HEK293 (cell line): ENCODE measurements at regions not wholly inside any gene's neighbourhood (a gene's known extent, or its start where the extent isn't known, plus 50 kb on each side); places are given as distances from the start of the nearest gene placed in this dataset.

Experiments used
- CTCF ChIA-PET: fragments of 350-600 bp; formaldehyde crosslinking; extraction: SDS; loops from one replicate; lab custom pipeline; 2021; ENCODE audit warnings: antibody characterized with exemption; lab: Yijun Ruan, JAX
- POLR2A ChIA-PET: fragments of 300-600 bp; formaldehyde crosslinking; extraction: SDS; loops from one replicate; lab custom pipeline; 2020; ENCODE audit warnings: antibody characterized with exemption, inconsistent platforms; lab: Yijun Ruan, JAX
- H3K27ac ChIP-seq: fragments of 200-500 bp; sonication (Bioruptor generic); 2 replicates; pipeline ENCODE4 v1.5.1; 2014; ENCODE audit warnings: low read depth, low read length, control low read depth, inconsistent platforms; ENCODE audit errors: extremely low read depth
- H3K36me3 ChIP-seq, 2 experiments: fragments of 200-500 bp in 1 of 2; sonication (Bioruptor generic) in 1 of 2; 1 replicate in 1 of 2; 2 replicates in 1 of 2; pipeline ENCODE4 v1.5.1; 2014 to 2017; ENCODE audit warnings: inconsistent platforms in 2 of 2, low read length in 2 of 2; ENCODE audit not compliant: control insufficient read depth in 2 of 2, insufficient read depth in 1 of 2
- H3K4me1 ChIP-seq: fragments of 200-500 bp; sonication (Bioruptor generic); 2 replicates; pipeline ENCODE4 v1.5.1; 2014; ENCODE audit warnings: mild to moderate bottlenecking, low read length, inconsistent platforms; ENCODE audit not compliant: control insufficient read depth, insufficient read depth
- H3K4me3 ChIP-seq: 2 replicates; pipeline ENCODE4 v1.5.1; 2011; ENCODE audit warnings: low read depth, mild to moderate bottlenecking, control low read depth, low read length, moderate library complexity
- H3K9me3 ChIP-seq: fragments of 200-500 bp; sonication (Bioruptor generic); 2 replicates; pipeline ENCODE4 v1.5.1; 2014; ENCODE audit warnings: low read depth, low read length, inconsistent platforms; ENCODE audit not compliant: control insufficient read depth, insufficient read depth
- AEBP2 ChIP-seq: fragments of 450-650 bp; formaldehyde crosslinking; IDR thresholded peaks from 2 replicates; pipeline ENCODE4 v1.5.1; 2016; ENCODE audit warnings: missing biosample characterization, missing genetic modification characterization, borderline replicate concordance
- BCL11B ChIP-seq: fragments of 450-650 bp; formaldehyde crosslinking; IDR thresholded peaks from 2 replicates; pipeline ENCODE4 v1.5.1; 2016; ENCODE audit warnings: low read depth, missing biosample characterization, missing genetic modification characterization
- KLF9 ChIP-seq: fragments of 450-650 bp; formaldehyde crosslinking; IDR thresholded peaks from 2 replicates; pipeline ENCODE4 v1.5.1; 2016; ENCODE audit warnings: missing biosample characterization, missing genetic modification characterization, low read depth
- PBX3 ChIP-seq: sonication (generic); formaldehyde crosslinking; IDR thresholded peaks from 2 replicates; pipeline ENCODE4 v1.8.1; 2022; ENCODE audit warnings: mild to moderate bottlenecking, moderate library complexity, missing genetic modification reagents
- PRDM6 ChIP-seq: fragments of 450-650 bp; formaldehyde crosslinking; IDR thresholded peaks from 2 replicates; pipeline ENCODE4 v1.5.1; 2017; ENCODE audit warnings: missing biosample characterization, missing genetic modification characterization
- SCRT2 ChIP-seq: fragments of 450-650 bp; formaldehyde crosslinking; IDR thresholded peaks from 2 replicates; pipeline ENCODE4 v1.5.1; 2016; ENCODE audit warnings: missing biosample characterization, missing genetic modification characterization
- ZBTB49 ChIP-seq: fragments of 450-650 bp; formaldehyde crosslinking; IDR thresholded peaks from 2 replicates; pipeline ENCODE4 v1.5.1; 2016; ENCODE audit warnings: missing biosample characterization, missing genetic modification characterization, low read depth
- ZFP3 ChIP-seq: fragments of 450-650 bp; formaldehyde crosslinking; IDR thresholded peaks from 2 replicates; pipeline ENCODE4 v1.5.1; 2016; ENCODE audit warnings: low read depth, missing biosample characterization, missing genetic modification characterization
- ZNF114 ChIP-seq: fragments of 450-650 bp; formaldehyde crosslinking; IDR thresholded peaks from 2 replicates; pipeline ENCODE4 v1.5.0; 2017; ENCODE audit warnings: missing biosample characterization, missing genetic modification characterization
- ZNF175 ChIP-seq: fragments of 450-650 bp; formaldehyde crosslinking; IDR thresholded peaks from 2 replicates; pipeline ENCODE4 v1.5.1; 2016; ENCODE audit warnings: missing biosample characterization, missing genetic modification characterization
- ZNF202 ChIP-seq: fragments of 450-650 bp; formaldehyde crosslinking; IDR thresholded peaks from 2 replicates; pipeline ENCODE4 v1.5.1; 2016; ENCODE audit warnings: missing biosample characterization, missing genetic modification characterization, borderline replicate concordance
- ZNF223 ChIP-seq: fragments of 450-650 bp; formaldehyde crosslinking; IDR thresholded peaks from 2 replicates; pipeline ENCODE4 v1.5.1; 2016; ENCODE audit warnings: missing biosample characterization, missing genetic modification characterization
- ZNF266 ChIP-seq: fragments of 450-650 bp; formaldehyde crosslinking; IDR thresholded peaks from 2 replicates; pipeline ENCODE4 v1.5.1; 2016; ENCODE audit warnings: missing biosample characterization, missing genetic modification characterization, low read depth
- ZNF280C ChIP-seq: fragments of 450-650 bp; formaldehyde crosslinking; IDR thresholded peaks from 2 replicates; pipeline ENCODE4 v1.5.1; 2016; ENCODE audit warnings: missing biosample characterization, missing genetic modification characterization
- ZNF341 ChIP-seq: fragments of 450-650 bp; formaldehyde crosslinking; IDR thresholded peaks from 2 replicates; pipeline ENCODE4; 2016; ENCODE audit warnings: low read depth, missing biosample characterization, missing genetic modification characterization
- ZNF404 ChIP-seq: fragments of 450-650 bp; formaldehyde crosslinking; IDR thresholded peaks from 2 replicates; pipeline ENCODE4 v1.5.1; 2017; ENCODE audit warnings: missing biosample characterization, missing genetic modification characterization
- ZNF544 ChIP-seq: fragments of 450-650 bp; formaldehyde crosslinking; IDR thresholded peaks from 2 replicates; pipeline ENCODE4 v1.5.0; 2017; ENCODE audit warnings: missing biosample characterization, missing genetic modification characterization
- ZNF571 ChIP-seq: fragments of 450-650 bp; formaldehyde crosslinking; IDR thresholded peaks from 2 replicates; pipeline ENCODE4 v1.5.0; 2017; ENCODE audit warnings: missing biosample characterization, missing genetic modification characterization
- ZNF645 ChIP-seq: fragments of 450-650 bp; formaldehyde crosslinking; IDR thresholded peaks from 2 replicates; pipeline ENCODE4; 2016; ENCODE audit warnings: missing biosample characterization, missing genetic modification characterization
- ZNF670 ChIP-seq: fragments of 450-650 bp; formaldehyde crosslinking; IDR thresholded peaks from 2 replicates; pipeline ENCODE4 v1.5.1; 2016; ENCODE audit warnings: missing biosample characterization, missing genetic modification characterization, low read depth
- ZNF785 ChIP-seq: fragments of 450-650 bp; formaldehyde crosslinking; IDR thresholded peaks from 2 replicates; pipeline ENCODE4 v1.5.1; 2016; ENCODE audit warnings: missing biosample characterization, missing genetic modification characterization
- ZSCAN23 ChIP-seq: fragments of 450-650 bp; formaldehyde crosslinking; IDR thresholded peaks from 2 replicates; pipeline ENCODE4 v1.5.1; 2016; ENCODE audit warnings: missing biosample characterization, missing genetic modification characterization

- H3K4me3 ChIP-seq: no peak overlapping the region
- H3K9me3 ChIP-seq: no peaks in the 10 kb centered on the region
- POLR2A ChIA-PET: no interaction called here
- CTCF ChIA-PET: no interaction called here
- H3K36me3 ChIP-seq: no peaks in the 10 kb centered on the region
- no peak overlapping the region for H3K27ac ChIP-seq
- TF ChIP-seq ZNF670 (tag by site-specific recombination) (no peak), ZFP3 (tag by site-specific recombination) (no peak), KLF9 (tag by site-specific recombination) (no peak), BCL11B (tag by site-specific recombination) (no peak), ZNF544 (tag by site-specific recombination) (no peak), PBX3 (no peak), ZNF175 (no peak), ZNF114 (no peak), SCRT2 (no peak)
- H3K4me1 ChIP-seq: 0 out of 2 replicates have a peak, but pooled peaks cover 3% of the 10 kb centered on the region
Measured at GRCh38 chr15:39174332-39174731, 406.5 kb upstream of the THBS1 start.

GRCh38 chr15:39176030-39176429, 404.8 kb upstream of the THBS1 start:
- no peaks in the 10 kb centered on the region for H3K9me3 ChIP-seq
- CTCF ChIA-PET: no interaction called here
- H3K36me3 ChIP-seq: no peaks in the 10 kb centered on the region
- POLR2A ChIA-PET: no interaction called here
- no peak overlapping the region for H3K4me3 ChIP-seq
- H3K4me1 ChIP-seq: 0 out of 2 replicates have a peak, but pooled peaks cover 3% of the 10 kb centered on the region
- TF ChIP-seq ZBTB49 (tag by site-specific recombination) (no peak), ZNF404 (tag by site-specific recombination) (no peak), ZNF202 (tag by site-specific recombination) (no peak)
- no peak overlapping the region for H3K27ac ChIP-seq

- H3K9me3 ChIP-seq: no peaks in the 10 kb centered on the region
- no peak overlapping the region for H3K27ac ChIP-seq
- ChIA-PET POLR2A (no interaction called here), CTCF (interaction anchor here (1.1 kb wide), 1 partner anchor 403 kb away, joined by 6 read pairs; the partner anchor contains the start of gene THBS1)
- no peaks in the 10 kb centered on the region for H3K36me3 ChIP-seq
- H3K4me1 ChIP-seq: no peaks in the 10 kb centered on the region
- no peak overlapping the region for H3K4me3 ChIP-seq
- TF ChIP-seq ZNF571 (tag by site-specific recombination) (no peak), PRDM6 (tag by site-specific recombination) (no peak), ZNF341 (tag by site-specific recombination) (no peak), ZNF266 (tag by site-specific recombination) (no peak), ZSCAN23 (tag by site-specific recombination) (no peak), ZNF645 (no peak), AEBP2 (tag by site-specific recombination) (no peak), ZNF223 (tag by site-specific recombination) (no peak), ZNF280C (no peak), ZNF785 (tag by site-specific recombination) (no peak)
Measured at GRCh38 chr15:39177561-39177960, 403.3 kb upstream of the THBS1 start.
